HFFc6 (cell line): ENCODE measurements at regions not wholly inside any gene's neighbourhood (a gene's known extent, or its start where the extent isn't known, plus 50 kb on each side); places are given as distances from the start of the nearest gene placed in this dataset.
A peak's percentile ranks its signal among the peaks of the same experiment; 100 is the strongest.
"Not testable (repeated sequence)": the region's sequence is repeated elsewhere in the genome, so short reads cannot be mapped to it uniquely, and the experiment has no call there.

Experiments used
- DNase-seq: peaks from one replicate; pipeline ENCODE4 v3.0.0-alpha.2; 2018
- H3K27ac Mint-ChIP-seq: 2 replicates; pipeline ENCODE4 v1.8.0; 2020; ENCODE audit warnings: mild to moderate bottlenecking, mixed read lengths
- H3K27me3 Mint-ChIP-seq: 2 replicates; pipeline ENCODE4 v1.8.0; 2021; ENCODE audit warnings: mild to moderate bottlenecking, moderate library complexity, mixed read lengths; ENCODE audit not compliant: insufficient read depth
- H3K36me3 Mint-ChIP-seq: 2 replicates; pipeline ENCODE4 v1.8.0; 2021; ENCODE audit warnings: low read depth, mixed read lengths
- H3K4me1 Mint-ChIP-seq: 2 replicates; pipeline ENCODE4 v1.8.0; 2020; ENCODE audit warnings: low read depth, mixed read lengths
- H3K4me3 Mint-ChIP-seq: 2 replicates; pipeline ENCODE4 v1.8.0; 2020; ENCODE audit warnings: mild to moderate bottlenecking, moderate library complexity, mixed read lengths
- H3K9me3 Mint-ChIP-seq: 2 replicates; pipeline ENCODE4 v1.8.0; 2020; ENCODE audit warnings: mild to moderate bottlenecking, mixed read lengths
- TF ChIP-seq, protein P1 (sequence below): fragments of 200-600 bp; sonication (generic); IDR thresholded peaks from 2 replicates; pipeline ENCODE4 v1.5.0; 2021; ENCODE audit warnings: antibody characterized with exemption, mild to moderate bottlenecking

DNA sequence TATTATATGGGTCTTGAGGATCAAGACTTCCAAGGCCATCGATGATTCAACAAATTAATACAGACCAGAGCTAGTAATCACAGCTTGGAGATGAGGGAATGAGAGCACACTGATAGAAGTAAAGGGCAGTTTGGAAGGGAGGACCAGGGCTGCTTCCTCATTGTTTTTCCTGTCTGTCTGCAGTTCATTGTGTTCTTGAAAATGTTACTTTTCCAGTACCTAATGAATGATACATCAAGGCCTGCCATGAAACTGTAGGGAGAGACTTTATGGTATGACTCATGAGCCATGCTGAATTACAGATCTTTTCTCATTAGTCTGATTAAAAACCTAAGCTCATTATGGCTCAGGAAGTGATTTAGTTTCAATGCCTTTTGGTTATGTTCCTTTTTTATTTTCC is 855.6 kb downstream of the KCNA4 start:
- H3K27me3 Mint-ChIP-seq: no peaks in the 10 kb centered on the region
- H3K4me1 Mint-ChIP-seq: peaks cover 56% of the 10 kb centered on the region
- H3K36me3 Mint-ChIP-seq: no peaks in the 10 kb centered on the region
- TF ChIP-seq, protein P1, sequence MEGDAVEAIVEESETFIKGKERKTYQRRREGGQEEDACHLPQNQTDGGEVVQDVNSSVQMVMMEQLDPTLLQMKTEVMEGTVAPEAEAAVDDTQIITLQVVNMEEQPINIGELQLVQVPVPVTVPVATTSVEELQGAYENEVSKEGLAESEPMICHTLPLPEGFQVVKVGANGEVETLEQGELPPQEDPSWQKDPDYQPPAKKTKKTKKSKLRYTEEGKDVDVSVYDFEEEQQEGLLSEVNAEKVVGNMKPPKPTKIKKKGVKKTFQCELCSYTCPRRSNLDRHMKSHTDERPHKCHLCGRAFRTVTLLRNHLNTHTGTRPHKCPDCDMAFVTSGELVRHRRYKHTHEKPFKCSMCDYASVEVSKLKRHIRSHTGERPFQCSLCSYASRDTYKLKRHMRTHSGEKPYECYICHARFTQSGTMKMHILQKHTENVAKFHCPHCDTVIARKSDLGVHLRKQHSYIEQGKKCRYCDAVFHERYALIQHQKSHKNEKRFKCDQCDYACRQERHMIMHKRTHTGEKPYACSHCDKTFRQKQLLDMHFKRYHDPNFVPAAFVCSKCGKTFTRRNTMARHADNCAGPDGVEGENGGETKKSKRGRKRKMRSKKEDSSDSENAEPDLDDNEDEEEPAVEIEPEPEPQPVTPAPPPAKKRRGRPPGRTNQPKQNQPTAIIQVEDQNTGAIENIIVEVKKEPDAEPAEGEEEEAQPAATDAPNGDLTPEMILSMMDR: no peak
- peak overlapping the region; percentile 52 for H3K27ac Mint-ChIP-seq
- 0 out of 2 replicates have a peak, but pooled peaks cover 5% of the 10 kb centered on the region for H3K9me3 Mint-ChIP-seq
- peak; percentile 44 for DNase-seq
- H3K4me3 Mint-ChIP-seq: peak overlapping the region; percentile 14; the same call in 1 of the 2 replicates

- H3K27me3 Mint-ChIP-seq: no peaks in the 10 kb centered on the region
- no peaks in the 10 kb centered on the region for H3K36me3 Mint-ChIP-seq
- TF ChIP-seq, protein P1: peak; percentile 89
- peak overlapping the region; percentile 52 for H3K27ac Mint-ChIP-seq
- H3K9me3 Mint-ChIP-seq: 0 out of 2 replicates have a peak, but pooled peaks cover 5% of the 10 kb centered on the region
- peaks cover 50% of the 10 kb centered on the region for H3K4me1 Mint-ChIP-seq
- peak overlapping the region; percentile 7; the same call in 1 of the 2 replicates for H3K4me3 Mint-ChIP-seq
- peak; percentile 72 for DNase-seq
Measured at GRCh38 chr11:29159552-29160465, 857.0 kb downstream of the KCNA4 start.

DNA sequence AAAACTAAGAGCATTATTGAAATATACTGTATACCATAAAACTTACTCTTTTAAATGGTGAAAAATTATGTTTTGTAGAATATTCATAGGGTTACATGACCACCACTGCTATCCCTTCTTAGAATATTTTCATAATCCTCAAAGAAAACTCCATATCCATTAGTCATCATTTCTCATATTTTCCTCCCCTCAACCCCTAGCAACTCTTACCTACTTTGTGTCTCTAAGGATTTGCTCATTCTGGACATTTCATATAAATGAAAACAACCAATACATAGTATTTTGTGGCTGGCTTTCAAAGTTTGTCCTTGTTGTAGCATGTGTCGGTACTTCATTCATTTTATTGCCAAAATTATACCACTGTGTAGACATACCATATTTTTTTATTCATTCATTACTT is 863.8 kb downstream of the KCNA4 start:
- H3K27ac Mint-ChIP-seq: no peak overlapping the region
- no peak for DNase-seq
- H3K36me3 Mint-ChIP-seq: peaks cover 6% of the 10 kb centered on the region
- H3K9me3 Mint-ChIP-seq: peaks cover 5% of the 10 kb centered on the region; the same call in 1 of the 2 replicates
- H3K4me1 Mint-ChIP-seq: peaks cover 23% of the 10 kb centered on the region
- TF ChIP-seq, protein P1: no peak
- no peak overlapping the region for H3K4me3 Mint-ChIP-seq
- no peaks in the 10 kb centered on the region for H3K27me3 Mint-ChIP-seq

- Mint-ChIP-seq H3K4me1 (peaks cover 19% of the 10 kb centered on the region), H3K36me3 (peaks cover 13% of the 10 kb centered on the region; the same call in 1 of the 2 replicates)
- DNase-seq, H3K27ac Mint-ChIP-seq, H3K4me3 Mint-ChIP-seq, H3K27me3 Mint-ChIP-seq, H3K9me3 Mint-ChIP-seq: not testable (repeated sequence)
Measured at GRCh38 chr11:29142573-29142972, 874.3 kb downstream of the KCNA4 start.

DNA sequence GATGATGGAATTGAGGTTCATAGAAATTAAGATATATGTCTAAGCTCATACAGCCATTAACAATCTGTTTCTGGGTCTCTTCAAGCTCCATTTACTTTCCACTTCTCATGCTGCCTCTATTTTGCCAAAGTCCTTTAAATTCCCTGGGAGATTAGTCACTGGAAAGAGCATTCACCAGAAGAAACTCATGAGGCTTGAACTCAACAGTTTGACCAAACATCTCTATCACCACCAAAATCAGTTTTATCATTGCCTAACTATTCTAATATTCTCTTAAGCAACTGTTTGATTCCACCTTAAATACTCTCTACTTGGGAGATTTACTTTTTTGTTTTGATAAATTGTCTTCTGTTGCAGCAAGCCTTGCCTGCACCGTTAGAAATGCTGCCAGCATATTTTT is 881.3 kb downstream of the KCNA4 start:
- no peaks in the 10 kb centered on the region for H3K9me3 Mint-ChIP-seq
- H3K4me3 Mint-ChIP-seq: no peak overlapping the region; the same call in 1 of the 2 replicates
- peak overlapping the region; percentile 39 for H3K27ac Mint-ChIP-seq
- H3K27me3 Mint-ChIP-seq: no peaks in the 10 kb centered on the region; the same call in 1 of the 2 replicates
- TF ChIP-seq, protein P1: no peak
- H3K4me1 Mint-ChIP-seq: peaks cover 49% of the 10 kb centered on the region
- peak; percentile 77 for DNase-seq
- peaks cover 10% of the 10 kb centered on the region; the same call in 1 of the 2 replicates for H3K36me3 Mint-ChIP-seq

- no peaks in the 10 kb centered on the region for H3K9me3 Mint-ChIP-seq
- TF ChIP-seq, protein P1: no peak
- H3K4me1 Mint-ChIP-seq: peaks cover 55% of the 10 kb centered on the region
- no peak overlapping the region; the same call in 1 of the 2 replicates for H3K4me3 Mint-ChIP-seq
- peak overlapping the region; percentile 16; the same call in 1 of the 2 replicates for H3K27ac Mint-ChIP-seq
- H3K36me3 Mint-ChIP-seq: no peaks in the 10 kb centered on the region
- H3K27me3 Mint-ChIP-seq: no peaks in the 10 kb centered on the region; the same call in 1 of the 2 replicates
- no peak for DNase-seq
Measured at GRCh38 chr11:29131055-29131454, 885.8 kb downstream of the KCNA4 start.
